IPS-NIHi7 (cell line): ENCODE measurements at regions not wholly inside any gene's neighbourhood (a gene's known extent, or its start where the extent isn't known, plus 50 kb on each side); places are given as distances from the start of the nearest gene placed in this dataset.
A peak's percentile ranks its signal among the peaks of the same experiment; 100 is the strongest.
"Not testable (repeated sequence)": the region's sequence is repeated elsewhere in the genome, so short reads cannot be mapped to it uniquely, and the experiment has no call there.

Experiments
- DNase-seq: peaks from one replicate; pipeline ENCODE4 v3.0.0; 2012; ENCODE audit warnings: mixed read lengths; ENCODE audit errors: extremely low spot score

- no peak for DNase-seq
These were observed 365.5 kb downstream of the CXXC4 start for GRCh38 chr4:104129243-104129642.

GRCh38 chr4:104128850-104129213 lies 365.9 kb downstream of the CXXC4 start:
- DNase-seq, result peak; percentile 8

- no peak for DNase-seq
These were observed 366.5 kb downstream of the CXXC4 start for GRCh38 chr4:104128031-104128849.

- no peak for DNase-seq
These were observed 371.7 kb downstream of the CXXC4 start for GRCh38 chr4:104123021-104123420.

GRCh38 chr4:104117776-104118175 lies 376.9 kb downstream of the CXXC4 start:
- DNase-seq, result no peak

GRCh38 chr4:104113850-104114249 lies 380.8 kb downstream of the CXXC4 start:
- DNase-seq, result no peak

GRCh38 chr4:104099141-104099540 lies 379.4 kb upstream of the TACR3 start:
- DNase-seq, result no peak

- DNase-seq, result no peak
These were observed 373.5 kb upstream of the TACR3 start for GRCh38 chr4:104093247-104093646.

- no peak for DNase-seq
These were observed 353.4 kb upstream of the TACR3 start for GRCh38 chr4:104073229-104073628.

- DNase-seq, result no peak
These were observed 346.7 kb upstream of the TACR3 start for GRCh38 chr4:104066533-104066932.

GRCh38 chr4:104064646-104065577 lies 345.1 kb upstream of the TACR3 start:
- DNase-seq, result peak; percentile 66

GRCh38 chr4:104063341-104063740 lies 343.6 kb upstream of the TACR3 start:
- no peak for DNase-seq

GRCh38 chr4:104044369-104044768 lies 324.6 kb upstream of the TACR3 start:
- DNase-seq, result no peak

- DNase-seq, result no peak
These were observed 313.1 kb upstream of the TACR3 start for GRCh38 chr4:104032896-104033295.

GRCh38 chr4:104025251-104025650 lies 305.5 kb upstream of the TACR3 start:
- no peak for DNase-seq

GRCh38 chr4:104022831-104023230 lies 303.0 kb upstream of the TACR3 start:
- no peak for DNase-seq

- DNase-seq, result no peak
These were observed 302.4 kb upstream of the TACR3 start for GRCh38 chr4:104022226-104022625.

GRCh38 chr4:104020641-104021040 lies 300.9 kb upstream of the TACR3 start:
- no peak for DNase-seq

GRCh38 chr4:104017213-104017612 lies 297.4 kb upstream of the TACR3 start:
- no peak for DNase-seq

GRCh38 chr4:104015680-104016079 lies 295.9 kb upstream of the TACR3 start:
- DNase-seq, result peak; percentile 18

GRCh38 chr4:104010722-104011121 lies 290.9 kb upstream of the TACR3 start:
- DNase-seq, result no peak

GRCh38 chr4:104002318-104002717 lies 282.5 kb upstream of the TACR3 start:
- not testable (repeated sequence) for DNase-seq

GRCh38 chr4:103998756-103999155 lies 279.0 kb upstream of the TACR3 start:
- DNase-seq, result no peak
